OCI-LY7 (cell line): ENCODE measurements at regions not wholly inside any gene's neighbourhood (a gene's known extent, or its start where the extent isn't known, plus 50 kb on each side); places are given as distances from the start of the nearest gene placed in this dataset.
"Not testable (repeated sequence)": the region's sequence is repeated elsewhere in the genome, so short reads cannot be mapped to it uniquely, and the experiment has no call there.

ENCODE experiments used
- BruUV-seq: library from RNA; stranded (reverse); fragments of 400-500 nt; replicated peaks from 2 replicates; lab custom pipeline; 2021; lab: Mats Ljungman, UMichigan
- CTCF ChIA-PET: fragments of 300-600 bp; sonication (Branson Sonifier 250); formaldehyde crosslinking; loops from one replicate; lab custom pipeline; 2022; ENCODE audit warnings: antibody characterized with exemption; ENCODE audit not compliant: unreplicated experiment; lab: Charles Lee
- POLR2A ChIA-PET: fragments of 300-600 bp; sonication (Branson Sonifier 250); formaldehyde crosslinking; loops from one replicate; lab custom pipeline; 2022; ENCODE audit warnings: antibody characterized with exemption; lab: Charles Lee
- DNase-seq: peaks from one replicate; pipeline ENCODE4 v3.0.0-alpha.2; 2015; ENCODE audit warnings: low spot score
- H2AFZ ChIP-seq: fragments of 200-600 bp; sonication (generic), shearing (Covaris generic); 2 replicates; pipeline ENCODE4 v1.6.1; 2014; ENCODE audit warnings: mild to moderate bottlenecking, antibody characterized with exemption, low read length, moderate library complexity
- H3K27ac ChIP-seq: fragments of 200-600 bp; sonication (generic); 2 replicates; pipeline ENCODE4 v1.5.1; 2014; ENCODE audit warnings: mixed run types, low read depth, mild to moderate bottlenecking, moderate library complexity, low read length, inconsistent platforms; ENCODE audit not compliant: poor library complexity, severe bottlenecking
- H3K36me3 ChIP-seq: fragments of 200-600 bp; sonication (generic); 2 replicates; pipeline ENCODE4 v1.6.1; 2014; ENCODE audit warnings: mild to moderate bottlenecking, antibody characterized with exemption, low read length, moderate library complexity, mixed read lengths; ENCODE audit not compliant: insufficient read depth
- H3K4me1 ChIP-seq: fragments of 200-600 bp; sonication (generic); 2 replicates; pipeline ENCODE4 v1.5.1; 2014; ENCODE audit warnings: mild to moderate bottlenecking, low read length; ENCODE audit not compliant: insufficient read depth, poor library complexity, severe bottlenecking
- H3K4me2 ChIP-seq: fragments of 200-600 bp; sonication (generic); 2 replicates; pipeline ENCODE4 v1.6.1; 2014; ENCODE audit warnings: mild to moderate bottlenecking, low read length
- H3K4me3 ChIP-seq: fragments of 200-600 bp; sonication (generic); 2 replicates; pipeline ENCODE4 v1.5.1; 2014; ENCODE audit warnings: mild to moderate bottlenecking, low read depth, low read length; ENCODE audit not compliant: poor library complexity, severe bottlenecking
- H3K79me2 ChIP-seq: fragments of 200-600 bp; sonication (generic); 2 replicates; pipeline ENCODE4 v1.6.1; 2016; ENCODE audit warnings: low read depth, mild to moderate bottlenecking, low read length, moderate library complexity, mixed read lengths; ENCODE audit not compliant: insufficient read depth
- H3K9me2 ChIP-seq: fragments of 200-600 bp; sonication (generic); 2 replicates; pipeline ENCODE4 v1.6.1; 2016; ENCODE audit warnings: mild to moderate bottlenecking, low read length, mixed read lengths; ENCODE audit not compliant: insufficient read depth
- H3K9me3 ChIP-seq: fragments of 200-600 bp; sonication (generic); 2 replicates; pipeline ENCODE4 v1.6.1; 2014; ENCODE audit warnings: mild to moderate bottlenecking, mixed run types, low read length, mixed read lengths
- H4K20me1 ChIP-seq: fragments of 200-600 bp; sonication (generic); 2 replicates; pipeline ENCODE4 v1.6.1; 2014; ENCODE audit warnings: mild to moderate bottlenecking, antibody characterized with exemption, low read length, moderate library complexity, mixed read lengths; ENCODE audit not compliant: insufficient read depth
- intact Hi-C: fragments of 100-400 bp; cut with micrococcal nuclease; formaldehyde crosslinking; loops from one replicate; pipeline ENCODE4 v1.10.0; 2022; ENCODE audit not compliant: unreplicated experiment

DNA sequence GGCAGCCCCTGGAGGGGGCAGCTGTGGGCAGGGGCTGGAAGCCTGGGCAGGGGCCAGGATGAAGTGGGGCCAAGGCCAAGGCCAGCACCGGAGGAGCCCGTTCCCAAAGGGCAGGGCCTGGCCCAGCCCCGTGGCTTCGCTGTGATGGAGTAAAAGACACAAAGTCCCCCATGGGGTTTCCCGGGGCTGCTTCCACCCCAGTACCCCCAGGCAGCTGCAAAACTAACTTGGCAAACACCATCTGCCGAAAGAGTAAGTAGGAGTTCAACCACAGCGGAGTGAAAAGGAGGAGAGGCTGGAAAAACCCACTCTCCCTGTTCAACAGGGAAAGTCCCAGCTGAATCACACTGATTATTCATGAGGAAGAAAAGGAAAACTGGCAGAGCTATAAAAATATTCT lies 5444.5 kb upstream of the TPTE start:
- H3K9me2 ChIP-seq, H3K79me2 ChIP-seq, H3K27ac ChIP-seq, intact Hi-C loops, POLR2A ChIA-PET, H3K9me3 ChIP-seq, CTCF ChIA-PET, H4K20me1 ChIP-seq, H3K36me3 ChIP-seq, H3K4me3 ChIP-seq, BruUV-seq, H3K4me1 ChIP-seq, DNase-seq, H2AFZ ChIP-seq, H3K4me2 ChIP-seq: not testable (repeated sequence)

GRCh38 chr21:5079361-5079760 lies 5442.0 kb upstream of the TPTE start:
- H3K4me2 ChIP-seq, H2AFZ ChIP-seq, BruUV-seq, DNase-seq, POLR2A ChIA-PET, H3K4me1 ChIP-seq, CTCF ChIA-PET, H3K36me3 ChIP-seq, intact Hi-C loops, H4K20me1 ChIP-seq, H3K9me2 ChIP-seq, H3K79me2 ChIP-seq, H3K27ac ChIP-seq, H3K4me3 ChIP-seq, H3K9me3 ChIP-seq: not testable (repeated sequence)

GRCh38 chr21:5080015-5080414 lies 5441.4 kb upstream of the TPTE start:
- CTCF ChIA-PET, H3K79me2 ChIP-seq, H3K4me2 ChIP-seq, H3K9me3 ChIP-seq, intact Hi-C loops, H3K4me1 ChIP-seq, H3K27ac ChIP-seq, H3K36me3 ChIP-seq, DNase-seq, POLR2A ChIA-PET, H4K20me1 ChIP-seq, H2AFZ ChIP-seq, H3K4me3 ChIP-seq, BruUV-seq, H3K9me2 ChIP-seq: not testable (repeated sequence)

GRCh38 chr21:5084246-5084645 lies 5437.1 kb upstream of the TPTE start:
- H2AFZ ChIP-seq, H3K9me2 ChIP-seq, H4K20me1 ChIP-seq, BruUV-seq, H3K4me2 ChIP-seq, CTCF ChIA-PET, DNase-seq, POLR2A ChIA-PET, H3K9me3 ChIP-seq, H3K4me3 ChIP-seq, H3K36me3 ChIP-seq, intact Hi-C loops, H3K79me2 ChIP-seq, H3K4me1 ChIP-seq, H3K27ac ChIP-seq: not testable (repeated sequence)

DNA sequence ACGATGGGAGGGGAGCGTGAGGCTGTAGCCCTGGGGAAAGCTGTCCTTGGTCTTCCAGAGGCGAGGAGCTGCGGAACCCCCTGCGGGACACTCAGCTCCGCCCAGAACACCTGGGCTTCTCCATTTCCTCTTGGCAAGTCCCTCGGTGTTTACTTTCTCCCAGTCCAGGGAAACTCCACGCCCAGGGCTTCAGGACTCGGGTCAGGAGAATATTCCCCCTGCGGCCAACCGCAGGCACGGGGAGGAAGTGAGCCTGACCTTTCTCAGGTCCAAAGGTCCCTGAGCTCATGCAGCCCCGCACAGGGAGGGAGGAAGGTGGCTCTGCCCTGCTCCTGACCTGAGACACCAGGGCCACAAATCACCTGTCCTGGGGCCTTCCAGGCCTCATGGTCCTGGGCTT lies 5435.9 kb upstream of the TPTE start:
- H3K4me1 ChIP-seq, H4K20me1 ChIP-seq, H3K27ac ChIP-seq, H3K9me2 ChIP-seq, POLR2A ChIA-PET, BruUV-seq, H3K36me3 ChIP-seq, H3K4me3 ChIP-seq, CTCF ChIA-PET, H2AFZ ChIP-seq, H3K9me3 ChIP-seq, H3K79me2 ChIP-seq, DNase-seq, H3K4me2 ChIP-seq, intact Hi-C loops: not testable (repeated sequence)

DNA sequence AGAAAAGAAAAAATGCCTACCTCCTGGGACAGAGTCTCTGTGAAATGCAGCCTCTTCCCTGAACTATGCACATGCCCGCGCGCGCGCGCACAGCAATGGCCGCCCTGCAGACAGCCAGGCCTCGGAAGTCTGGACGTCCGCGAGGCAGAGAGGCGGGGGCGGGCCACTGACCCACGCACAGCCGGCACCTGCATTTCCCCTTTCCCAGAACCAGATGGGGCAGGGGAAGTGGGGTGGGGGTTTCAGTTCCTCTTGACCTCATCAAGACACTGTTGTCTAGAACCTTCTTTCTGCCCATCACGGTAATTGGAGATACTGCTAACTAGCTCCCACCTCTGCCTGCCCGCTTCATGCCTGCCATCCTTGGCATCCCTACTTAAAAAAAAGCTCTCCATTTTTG lies 5435.0 kb upstream of the TPTE start:
- DNase-seq = peak; percentile 22
- H4K20me1 ChIP-seq, intact Hi-C loops, H3K79me2 ChIP-seq, H3K9me2 ChIP-seq, BruUV-seq, H3K4me3 ChIP-seq, H3K36me3 ChIP-seq, CTCF ChIA-PET, POLR2A ChIA-PET, H3K27ac ChIP-seq, H3K9me3 ChIP-seq, H2AFZ ChIP-seq, H3K4me1 ChIP-seq: not testable (repeated sequence)
- H3K4me2 ChIP-seq = peak overlapping the region; percentile 44

DNA sequence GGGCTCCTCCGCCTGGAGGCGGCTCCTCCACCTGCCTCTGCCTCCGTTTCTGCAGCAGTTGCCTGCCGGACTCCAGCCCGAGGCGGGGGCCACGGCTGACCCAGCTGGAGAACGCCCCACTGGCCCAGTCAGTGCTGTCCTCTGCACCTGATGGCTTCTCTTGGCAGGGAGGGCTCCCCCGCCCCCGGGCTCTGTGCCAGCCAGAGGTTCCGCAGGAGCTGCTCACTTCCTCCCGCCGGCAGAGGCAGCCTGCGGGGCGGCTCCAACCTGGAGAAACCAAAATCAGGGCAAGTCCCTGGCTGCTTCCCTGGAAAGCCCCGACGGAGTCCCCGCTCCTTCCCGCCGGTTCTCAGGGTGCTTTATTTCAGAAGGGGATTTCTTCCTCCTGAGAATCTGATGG lies 5432.6 kb upstream of the TPTE start:
- H3K4me3 ChIP-seq, POLR2A ChIA-PET, H3K9me2 ChIP-seq, DNase-seq, H4K20me1 ChIP-seq, H3K9me3 ChIP-seq, H3K4me2 ChIP-seq, H3K4me1 ChIP-seq, H3K36me3 ChIP-seq, H3K79me2 ChIP-seq, H2AFZ ChIP-seq, intact Hi-C loops, BruUV-seq, H3K27ac ChIP-seq, CTCF ChIA-PET: not testable (repeated sequence)
